Suprapubic skin (tissue), 4 donors: ENCODE measurements at regions not wholly inside any gene's neighbourhood (a gene's known extent, or its start where the extent isn't known, plus 50 kb on each side); places are given as distances from the start of the nearest gene placed in this dataset.

ENCODE experiments used
- CTCF ChIP-seq, 2 donors: fragments of 200-600 bp in 1 of 2; fragments of 450-650 bp in 1 of 2; sonication (generic) in 1 of 2; IDR thresholded peaks; one replicate each; pipeline ENCODE4 v1.5.1; 2016 to 2019; ENCODE audit warnings: antibody characterized with exemption in 2 of 2, mild to moderate bottlenecking in 1 of 2, moderate library complexity in 1 of 2
- EP300 ChIP-seq: sonication (generic); formaldehyde crosslinking; IDR thresholded peaks from one replicate; pipeline ENCODE4 v1.6.1; 2017; ENCODE audit warnings: antibody characterized with exemption
- POLR2AphosphoS5 ChIP-seq, 3 donors: sonication (generic); formaldehyde crosslinking; IDR thresholded peaks; one replicate each; pipeline ENCODE4 v1.6.1; 2017; ENCODE audit warnings: antibody characterized with exemption in 3 of 3

GRCh38 chr9:81832571-81833285 lies 95.5 kb upstream of the SPATA31D4 start:
- TF ChIP-seq CTCF (IDR thresholded peaks at IDR 0.05) (no peak), POLR2AphosphoS5 (IDR thresholded peaks at IDR 0.05) (no peak), EP300 (no peak)
